ENCODE measurements at regions not wholly inside any gene's neighbourhood (a gene's known extent, or its start where the extent isn't known, plus 50 kb on each side); places are given as distances from the start of the nearest gene placed in this dataset.

DNA sequence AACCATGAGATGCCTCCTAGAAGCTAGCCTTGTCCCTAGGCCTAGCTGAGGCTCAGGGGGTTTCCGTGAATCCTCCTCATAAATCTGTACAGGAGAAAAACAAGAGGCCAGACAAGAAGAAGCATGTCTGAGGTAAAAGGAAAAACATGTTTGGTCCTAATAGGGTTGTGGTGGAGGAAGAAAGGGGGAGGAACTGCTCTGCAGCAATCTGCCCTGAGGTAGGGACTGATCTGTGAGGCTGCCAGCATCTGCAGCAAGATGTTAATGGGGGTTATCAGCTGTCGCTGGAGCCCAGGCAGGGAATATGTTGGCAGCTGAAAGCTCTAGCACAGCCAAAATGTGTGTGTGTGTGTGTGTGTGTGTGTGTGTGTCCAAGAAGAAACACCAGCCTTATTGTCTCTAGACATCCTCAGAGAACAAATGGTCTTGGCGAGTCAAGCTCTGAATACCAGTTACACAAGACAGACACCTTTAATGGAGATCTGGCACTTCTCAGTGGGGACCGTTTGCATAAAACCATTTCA is 218.5 kb downstream of the NUAK1 start:
- H3K4me3 ChIP-seq (ENCODE audit: low read depth, low read length), result no peak overlapping the region
- TF ChIP-seq CTCF (IDR thresholded peaks at IDR 0.05; ENCODE audit: borderline replicate concordance, insufficient read depth, low read depth, low read length), result no peak

GRCh38 chr12:105921055-105921454 is 217.7 kb downstream of the NUAK1 start:
- no peak for TF ChIP-seq CTCF (IDR thresholded peaks at IDR 0.05; ENCODE audit: borderline replicate concordance, insufficient read depth, low read depth, low read length)
- no peak overlapping the region for H3K4me3 ChIP-seq (ENCODE audit: low read depth, low read length)

GRCh38 chr12:105921872-105922669 is 216.7 kb downstream of the NUAK1 start:
- TF ChIP-seq CTCF (IDR thresholded peaks at IDR 0.05; ENCODE audit: borderline replicate concordance, insufficient read depth, low read depth, low read length), result no peak
- no peak overlapping the region for H3K4me3 ChIP-seq (ENCODE audit: low read depth, low read length)

- no peak for TF ChIP-seq CTCF (IDR thresholded peaks at IDR 0.05; ENCODE audit: borderline replicate concordance, insufficient read depth, low read depth, low read length)
- H3K4me3 ChIP-seq (ENCODE audit: low read depth, low read length), result no peak overlapping the region
These were observed 216.1 kb downstream of the NUAK1 start for GRCh38 chr12:105922670-105923102.

DNA sequence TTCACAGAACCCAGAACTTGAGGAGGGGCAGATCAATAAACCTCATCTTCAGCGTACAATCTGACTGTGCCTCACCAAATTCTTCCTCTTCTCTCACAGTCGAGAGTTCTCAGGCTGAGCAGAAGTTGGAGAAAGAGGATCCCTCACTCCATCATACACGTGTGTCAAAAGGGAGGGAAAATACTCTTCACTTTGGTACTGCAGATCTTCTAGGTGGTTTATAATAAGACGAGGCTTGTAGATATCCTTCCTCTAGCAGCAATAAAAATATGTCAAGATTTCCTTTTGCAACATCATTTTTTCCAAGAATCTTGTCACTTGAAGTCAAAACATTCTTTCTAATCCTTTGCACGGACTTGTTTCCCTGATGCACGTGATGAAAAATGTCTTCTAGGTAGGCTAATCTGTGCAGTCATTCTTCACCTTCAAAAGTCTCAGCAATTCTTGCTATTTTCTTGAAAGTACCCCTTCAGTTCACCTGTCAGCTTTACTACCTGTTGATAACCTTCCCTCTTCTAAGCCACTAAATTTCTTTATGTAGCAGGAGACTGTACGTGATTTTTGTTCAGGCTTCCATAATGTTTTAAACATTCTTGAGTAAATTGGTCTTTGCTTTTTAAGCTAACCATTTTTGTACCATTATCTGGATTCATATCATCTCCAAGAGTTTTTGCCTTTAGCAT is 214.1 kb downstream of the NUAK1 start:
- TF ChIP-seq CTCF (IDR thresholded peaks at IDR 0.05; ENCODE audit: borderline replicate concordance, insufficient read depth, low read depth, low read length), result no peak
- H3K4me3 ChIP-seq (ENCODE audit: low read depth, low read length), result no peak overlapping the region

DNA sequence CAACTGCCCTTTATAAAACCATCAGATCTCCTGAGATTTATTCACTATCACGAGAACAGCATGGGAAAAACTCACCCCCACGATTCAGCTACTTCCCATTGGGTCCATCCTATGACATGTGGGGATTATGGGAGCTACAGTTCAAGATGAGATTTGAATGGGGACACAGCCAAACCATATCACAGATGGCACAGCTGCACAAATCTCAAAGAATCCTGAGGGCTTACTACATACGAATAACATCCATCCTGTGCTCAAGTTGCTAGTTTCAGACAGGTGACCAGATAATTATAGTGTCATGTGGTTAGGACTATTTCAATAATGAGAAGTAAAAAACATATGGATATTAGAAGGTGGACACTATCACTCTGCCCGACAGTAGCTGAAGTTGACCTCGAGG is 211.2 kb downstream of the NUAK1 start:
- no peak for TF ChIP-seq CTCF (IDR thresholded peaks at IDR 0.05; ENCODE audit: borderline replicate concordance, insufficient read depth, low read depth, low read length)

More for the DNA sequence above, 211.2 kb downstream of the NUAK1 start:
- H3K4me3 ChIP-seq (ENCODE audit: low read depth, low read length), result no peak overlapping the region
